HG02798 (cell line): ENCODE measurements at regions not wholly inside any gene's neighbourhood (a gene's known extent, or its start where the extent isn't known, plus 50 kb on each side); places are given as distances from the start of the nearest gene placed in this dataset.
"Not testable (repeated sequence)": the region's sequence is repeated elsewhere in the genome, so short reads cannot be mapped to it uniquely, and the experiment has no call there.

ENCODE experiments used
- ATAC-seq: cut with Tn5 transposase; IDR thresholded peaks from one replicate; pipeline ENCODE4 v1.9.1; 2021; ENCODE audit warnings: mild to moderate bottlenecking; ENCODE audit not compliant: unreplicated experiment, poor library complexity

DNA sequence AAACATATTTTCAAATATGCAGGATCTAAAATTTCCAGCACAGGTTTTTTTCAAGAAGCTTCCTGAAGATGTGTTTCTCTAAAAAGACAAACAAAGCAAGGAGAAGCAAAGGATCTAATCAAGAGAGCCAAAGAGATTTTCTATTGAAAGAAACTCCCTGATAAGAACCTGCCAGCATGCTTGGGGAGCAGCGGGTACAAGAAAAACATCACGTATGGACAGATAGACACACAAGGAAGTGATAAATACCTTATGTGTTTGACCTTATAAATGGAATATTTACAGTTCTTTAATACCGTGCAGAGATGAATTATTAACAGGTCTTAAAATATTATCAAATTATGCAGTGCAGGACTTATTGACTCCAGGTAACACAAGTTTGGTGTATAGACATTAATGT, 562.1 kb downstream of the DACH1 start:
- no peak for ATAC-seq

DNA sequence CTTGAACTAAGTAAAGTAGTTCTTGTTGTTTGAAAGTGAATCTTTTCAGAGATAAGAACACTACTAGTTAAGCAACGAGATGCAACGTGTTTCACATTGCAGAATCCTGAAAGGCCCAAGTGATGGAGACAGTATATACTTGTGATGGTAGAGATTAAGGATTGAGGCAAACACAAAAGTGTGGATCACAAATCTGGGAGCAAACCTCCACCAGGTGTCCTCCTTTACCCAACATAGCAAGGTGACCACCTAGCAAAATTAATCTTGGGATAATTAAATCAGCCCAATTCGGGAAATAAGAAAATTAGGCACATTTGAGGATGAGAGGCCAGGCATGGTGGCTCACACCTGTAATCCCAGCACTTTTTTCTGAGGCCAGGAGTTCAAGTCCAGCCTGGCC, 563.9 kb downstream of the DACH1 start:
- ATAC-seq: no peak

DNA sequence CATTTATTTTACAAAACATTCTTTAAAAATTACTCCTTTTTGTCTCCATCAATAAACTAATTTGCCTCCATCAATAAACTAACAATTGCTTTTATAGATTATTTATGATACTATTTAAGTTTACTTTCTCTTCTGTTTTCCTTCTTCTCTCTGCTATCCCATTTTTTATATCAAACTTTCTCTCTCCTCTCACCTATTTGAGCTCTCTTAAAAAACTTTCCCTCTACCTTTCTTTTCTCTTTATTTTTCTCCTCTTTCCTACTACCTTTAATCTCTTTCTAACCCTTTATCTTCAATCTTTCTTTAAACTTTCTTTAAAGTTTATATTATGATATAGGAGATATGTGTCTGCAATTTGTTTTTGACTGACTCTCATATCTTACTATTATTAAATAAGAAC, 566.4 kb downstream of the DACH1 start:
- no peak for ATAC-seq

DNA sequence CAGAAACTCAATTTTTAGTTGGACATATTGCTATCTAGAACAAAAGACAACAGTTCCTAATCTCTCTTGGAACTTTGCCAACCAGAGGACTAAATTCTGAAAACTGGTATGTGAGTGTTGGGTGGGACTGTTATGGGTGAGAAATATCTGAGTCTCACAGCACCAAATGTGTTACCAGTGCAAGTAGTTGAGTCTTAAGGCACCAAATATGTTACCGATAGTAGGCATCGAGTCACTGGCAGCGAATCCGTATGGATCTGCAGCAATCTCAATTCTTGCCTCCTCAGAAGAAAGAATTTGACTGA, 575.2 kb downstream of the DACH1 start:
- peak; percentile 8 for ATAC-seq

DNA sequence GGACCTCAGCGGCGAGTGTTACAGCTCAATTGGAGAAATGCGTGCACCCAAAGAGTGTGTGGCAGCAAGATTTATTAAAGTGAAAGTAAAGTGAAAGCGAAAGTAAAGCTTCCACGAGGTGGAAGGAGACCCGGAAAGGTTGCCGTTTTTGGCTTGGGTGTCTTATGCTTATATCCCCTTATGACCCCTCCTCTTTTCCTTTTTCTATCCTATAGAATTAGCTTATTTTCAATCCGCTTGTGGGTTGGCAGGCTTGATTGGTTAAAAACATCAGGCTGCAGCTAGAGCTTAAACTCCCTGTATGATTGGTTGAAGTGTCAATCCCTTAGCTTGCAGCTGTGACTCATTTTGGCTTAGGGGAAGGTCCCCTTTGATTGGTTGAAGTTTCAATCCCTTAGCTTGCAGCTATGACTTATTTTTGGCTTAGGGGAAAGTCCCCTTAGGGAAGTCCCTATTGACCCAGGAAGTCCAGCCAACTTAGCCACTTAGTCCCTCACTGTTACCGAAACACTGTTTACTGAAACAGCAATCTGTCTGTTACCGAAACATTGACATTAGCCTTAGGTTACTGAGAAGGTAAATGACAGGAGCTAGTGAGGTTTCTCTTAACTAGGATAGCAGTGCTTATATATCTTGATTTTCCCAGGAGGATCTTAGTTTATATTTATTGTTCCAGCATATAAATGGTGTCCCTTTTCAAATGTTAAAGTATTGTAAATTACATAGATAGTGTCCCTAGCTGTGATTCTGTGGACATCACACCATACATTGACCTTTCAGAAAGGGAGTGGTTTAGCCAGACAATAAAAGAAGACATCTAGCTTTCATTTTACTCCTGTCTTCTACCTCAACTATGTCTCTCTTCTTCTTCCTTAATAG, 575.8 kb downstream of the DACH1 start:
- ATAC-seq: peak; percentile 95

DNA sequence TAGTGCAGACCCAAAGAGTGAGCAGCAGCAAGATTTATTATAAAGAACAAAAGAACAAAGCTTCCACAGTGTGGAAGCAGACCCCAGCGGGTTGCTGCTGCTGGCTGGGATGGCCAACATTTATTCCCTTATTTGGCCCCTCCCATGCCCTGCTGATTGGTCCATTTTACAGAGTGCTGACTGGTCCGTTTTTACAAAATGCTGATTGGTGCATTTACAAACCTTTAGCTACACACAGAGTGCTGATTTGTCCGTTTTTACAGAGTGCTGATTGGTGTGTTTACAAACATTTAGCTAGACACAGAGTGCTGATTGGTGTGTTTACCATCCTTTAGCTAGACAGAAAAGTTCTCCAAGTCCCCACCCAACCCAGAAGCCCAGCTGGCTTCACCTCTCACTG, 577.0 kb downstream of the DACH1 start:
- not testable (repeated sequence) for ATAC-seq

DNA sequence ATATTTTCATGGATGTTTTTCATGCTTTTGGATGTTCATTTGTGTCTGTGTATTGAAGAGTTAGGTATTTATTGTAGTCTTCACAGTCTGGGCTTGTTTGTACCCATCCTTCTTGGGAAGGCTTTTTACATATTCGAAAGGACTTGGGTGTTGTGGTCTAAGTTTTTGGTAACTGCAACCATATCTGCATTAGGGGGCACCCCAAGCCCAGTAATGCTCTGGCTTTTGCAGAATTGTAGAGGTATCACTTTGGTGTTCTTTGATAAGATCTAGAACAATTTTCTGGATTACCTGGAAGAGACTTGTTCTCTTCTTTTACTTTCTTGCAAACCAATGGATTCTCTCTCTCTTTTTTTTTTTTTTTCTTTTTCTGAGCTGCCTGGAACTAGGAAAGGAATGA, 581.3 kb downstream of the DACH1 start:
- peak; percentile 75 for ATAC-seq

DNA sequence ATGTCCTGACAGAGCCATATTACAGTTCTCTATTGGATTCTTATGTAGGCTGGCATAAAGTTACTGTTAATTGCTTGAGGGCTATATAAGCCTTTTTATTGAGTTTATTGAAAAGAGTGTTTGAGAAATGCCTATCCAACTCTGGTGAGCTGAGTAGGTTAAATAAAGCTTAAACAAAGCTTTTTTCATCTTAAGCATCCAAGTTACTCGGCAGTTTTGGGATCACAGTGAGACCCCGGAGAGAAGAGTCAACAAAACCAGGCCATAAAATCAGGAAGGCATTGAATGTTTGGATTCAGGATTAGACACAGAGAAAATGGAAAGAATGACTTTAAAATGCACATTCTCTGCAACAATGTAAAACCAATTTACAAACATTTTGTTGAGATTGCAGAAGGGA, 588.5 kb downstream of the DACH1 start:
- no peak for ATAC-seq

DNA sequence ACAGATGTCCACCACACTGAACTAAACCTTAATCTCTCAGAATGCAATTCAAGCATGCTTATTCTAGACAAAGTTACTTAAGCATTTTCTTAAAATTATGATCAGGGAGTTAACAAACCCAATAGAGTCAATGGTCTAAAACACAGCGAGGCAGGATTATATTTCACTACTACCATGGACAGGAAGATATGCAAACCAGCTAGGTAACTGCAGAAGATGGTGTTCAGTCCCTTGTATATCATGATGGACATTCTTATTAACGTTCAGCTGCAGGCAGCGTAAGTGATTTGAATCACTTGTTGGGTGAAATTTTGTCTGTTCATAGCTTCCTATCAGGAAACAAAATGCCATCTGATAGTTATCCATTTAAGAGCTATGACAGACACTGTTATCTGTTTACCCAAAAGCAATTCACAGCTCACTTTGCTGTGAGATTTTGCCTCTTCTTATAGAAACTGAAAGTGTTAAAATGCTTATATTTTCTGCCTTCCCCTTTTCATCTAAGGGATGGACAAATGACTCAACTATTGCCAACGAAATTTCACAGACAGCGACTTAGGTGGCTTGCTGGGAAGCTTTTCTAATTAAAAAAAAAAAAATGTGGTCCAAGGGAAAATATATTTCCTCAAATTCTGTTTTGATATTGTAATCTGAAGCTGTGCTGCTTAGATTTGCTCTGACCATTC, 591.9 kb downstream of the DACH1 start:
- peak; percentile 90 for ATAC-seq

DNA sequence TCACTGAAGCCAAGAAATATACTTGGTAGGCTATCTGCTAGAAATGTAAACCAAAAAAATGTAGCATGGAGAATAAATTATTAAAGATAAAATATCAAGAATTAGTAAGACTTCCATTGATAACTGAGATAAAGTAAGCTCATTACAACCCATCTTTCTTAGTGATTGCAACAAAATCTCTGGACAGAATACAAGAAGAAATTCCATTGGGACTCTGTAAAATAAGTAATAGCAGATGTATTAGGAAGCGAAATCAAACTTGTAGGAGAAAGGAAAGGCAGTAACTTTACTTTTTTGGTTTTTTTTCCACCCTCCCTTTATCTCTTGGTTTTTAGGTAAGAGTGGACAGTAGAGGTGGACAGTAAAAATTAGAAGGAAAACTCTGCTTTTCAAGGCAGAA, 605.7 kb downstream of the DACH1 start:
- no peak for ATAC-seq

DNA sequence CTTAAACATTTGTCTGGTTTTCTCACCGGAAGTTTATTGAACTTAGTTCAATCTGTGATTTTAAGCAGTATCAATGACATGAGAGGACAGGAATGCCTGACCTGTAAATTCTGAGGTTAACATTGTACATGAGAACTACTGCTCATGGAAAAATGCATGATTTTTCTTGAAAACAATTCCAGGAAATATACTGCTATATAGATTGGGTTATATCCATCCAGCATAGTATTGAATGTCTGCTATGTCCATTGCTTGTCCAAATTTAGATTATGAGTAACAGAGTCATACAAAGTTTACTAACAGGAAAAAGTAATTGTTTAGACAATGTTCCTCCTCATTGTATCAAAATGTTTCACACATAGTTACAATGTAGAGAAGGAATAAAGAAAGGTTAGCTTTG, 606.8 kb downstream of the DACH1 start:
- ATAC-seq: no peak

DNA sequence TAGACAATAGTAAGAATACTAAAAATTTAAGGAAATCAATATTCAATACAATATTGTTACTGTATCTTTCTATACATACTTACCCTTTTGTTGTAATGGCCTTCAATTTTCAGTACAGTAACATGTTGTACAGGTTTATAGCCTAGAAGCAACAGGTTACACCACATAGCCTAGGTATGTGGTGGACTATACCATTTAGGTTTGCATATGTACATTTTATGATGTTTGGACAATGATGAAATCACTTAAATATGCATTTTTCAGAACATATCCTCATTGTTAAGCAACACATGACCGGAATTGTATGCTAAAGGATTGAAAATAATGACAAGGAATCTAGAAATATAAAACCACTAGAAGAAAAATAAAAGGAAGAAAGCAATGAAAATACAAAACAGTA, 611.4 kb downstream of the DACH1 start:
- no peak for ATAC-seq

DNA sequence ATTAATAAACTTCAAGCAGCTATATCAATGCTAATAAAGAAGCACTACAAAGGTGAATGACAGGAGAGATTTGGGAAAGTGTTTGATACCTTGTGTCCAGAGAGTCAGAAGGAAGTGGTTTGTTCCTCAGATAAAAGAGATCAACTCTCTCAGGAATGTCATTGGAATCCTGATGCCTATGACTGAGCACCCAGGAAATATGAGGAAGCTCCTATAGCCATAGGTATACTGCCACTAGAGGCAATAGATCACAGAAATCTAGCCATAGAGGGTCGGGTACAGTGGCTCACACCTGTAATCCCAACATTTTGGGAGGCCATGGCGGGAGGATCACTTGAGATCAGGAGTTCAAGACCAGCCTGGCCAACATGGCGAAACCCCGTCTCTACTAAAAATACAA, 612.6 kb downstream of the DACH1 start:
- ATAC-seq: no peak

DNA sequence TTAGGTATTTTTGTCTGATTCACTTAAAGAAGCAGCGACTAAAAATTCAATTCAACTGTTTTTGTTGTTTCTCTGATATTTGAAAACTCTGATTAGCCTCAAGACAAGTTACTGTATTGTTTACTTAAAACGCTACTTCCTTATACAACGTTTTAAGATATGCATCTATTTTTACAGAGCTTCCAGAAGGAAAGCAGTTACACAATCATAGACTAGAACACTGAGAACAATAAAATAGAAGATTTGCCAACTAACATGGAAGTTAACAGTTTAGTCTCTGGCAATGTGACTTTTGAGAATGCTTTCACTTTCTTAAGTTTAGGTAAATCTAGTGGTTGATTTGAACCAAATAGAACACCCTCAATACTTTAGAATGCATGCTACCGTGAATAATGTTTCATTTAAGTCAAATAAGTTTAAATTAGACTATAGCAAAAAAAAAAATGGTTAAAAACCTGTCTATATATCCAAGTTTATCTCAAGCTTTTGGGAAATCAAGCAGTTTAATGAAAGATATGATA, 614.8 kb downstream of the DACH1 start:
- ATAC-seq: no peak

DNA sequence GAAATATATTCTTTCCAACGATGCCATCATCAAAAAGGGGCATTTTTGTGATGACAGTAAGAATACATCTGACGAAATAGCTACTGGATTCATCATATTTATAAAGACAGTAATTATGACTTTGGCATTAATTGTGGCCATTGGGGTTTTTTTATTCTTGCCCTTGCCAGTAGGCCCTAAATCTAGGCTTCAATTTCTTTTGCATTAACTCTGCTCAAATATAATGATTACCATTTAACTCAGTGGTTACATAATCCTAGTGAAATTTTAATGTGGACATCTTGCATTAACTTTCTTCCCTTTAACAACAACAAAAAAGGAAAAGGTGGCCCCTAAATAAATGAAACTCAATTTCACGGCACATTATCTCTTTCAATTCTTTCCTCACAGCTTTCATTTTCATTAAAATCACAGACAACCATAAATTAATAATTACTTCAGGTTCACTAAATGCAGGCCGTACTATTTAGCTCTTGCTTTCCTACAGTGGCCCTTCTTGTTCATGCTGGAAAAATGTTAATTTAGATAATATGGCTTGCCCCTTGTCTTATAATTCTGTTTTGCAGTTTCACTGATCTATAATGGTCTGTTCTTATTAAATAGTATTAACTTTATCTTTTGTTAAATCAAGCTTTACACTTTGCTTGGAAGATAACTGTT, 615.6 kb downstream of the DACH1 start:
- ATAC-seq: no peak

DNA sequence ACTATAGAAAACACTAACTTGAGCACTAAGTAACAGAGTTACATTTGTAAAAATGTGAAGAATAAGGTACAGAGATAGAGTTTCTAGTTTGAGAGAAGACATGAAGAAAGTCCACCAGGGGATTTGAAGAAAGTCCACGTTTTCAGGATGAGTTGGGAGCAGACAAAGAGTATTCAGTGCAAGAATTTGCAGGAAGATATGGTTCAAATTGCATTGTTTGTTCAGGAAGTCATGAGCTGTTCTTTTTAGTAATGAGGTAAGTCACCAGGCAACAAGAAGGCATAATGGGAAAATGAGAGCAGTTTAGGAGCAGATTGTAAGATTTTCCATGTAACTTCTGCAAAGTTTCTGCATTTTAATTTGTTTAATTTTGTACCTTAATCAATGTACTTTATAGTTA, 618.0 kb downstream of the DACH1 start:
- no peak for ATAC-seq

DNA sequence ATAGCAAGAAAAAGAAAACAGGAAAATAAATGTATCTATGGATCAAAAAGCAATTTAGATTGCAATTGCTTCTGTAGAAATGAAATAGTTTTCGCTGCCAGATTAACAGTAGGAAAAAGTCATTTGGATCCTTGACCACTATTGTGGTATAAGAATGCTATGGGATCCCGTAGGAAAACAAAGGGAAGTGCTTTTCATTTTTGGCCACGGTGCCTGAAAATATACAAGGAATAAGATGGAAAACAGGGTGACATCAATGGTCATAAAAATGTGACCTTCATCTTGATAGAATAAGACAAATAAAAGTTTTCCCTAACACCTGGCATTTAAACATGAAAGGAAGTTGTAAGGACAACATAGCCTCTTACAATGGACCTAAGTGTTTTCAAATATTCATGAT, 622.8 kb downstream of the DACH1 start:
- no peak for ATAC-seq

DNA sequence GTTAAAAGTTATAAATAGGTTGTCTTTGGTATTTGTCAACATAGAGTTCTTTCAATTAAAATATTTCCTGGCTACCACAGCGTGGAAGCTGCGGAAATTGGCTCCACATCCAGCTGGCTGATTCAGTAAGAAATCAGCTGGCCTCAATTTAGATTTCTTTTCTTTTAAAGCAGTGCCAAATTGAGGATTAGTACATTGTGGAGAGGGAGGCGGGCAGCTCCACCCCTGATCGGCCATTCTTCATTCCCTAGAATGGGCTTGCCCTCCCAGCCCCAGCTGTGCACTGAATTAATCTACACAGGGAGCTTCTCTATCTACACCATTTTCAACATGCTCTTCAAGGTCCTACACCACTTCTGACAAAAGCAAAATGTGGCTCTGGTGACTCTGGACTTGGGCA, 624.8 kb downstream of the DACH1 start:
- ATAC-seq: no peak

DNA sequence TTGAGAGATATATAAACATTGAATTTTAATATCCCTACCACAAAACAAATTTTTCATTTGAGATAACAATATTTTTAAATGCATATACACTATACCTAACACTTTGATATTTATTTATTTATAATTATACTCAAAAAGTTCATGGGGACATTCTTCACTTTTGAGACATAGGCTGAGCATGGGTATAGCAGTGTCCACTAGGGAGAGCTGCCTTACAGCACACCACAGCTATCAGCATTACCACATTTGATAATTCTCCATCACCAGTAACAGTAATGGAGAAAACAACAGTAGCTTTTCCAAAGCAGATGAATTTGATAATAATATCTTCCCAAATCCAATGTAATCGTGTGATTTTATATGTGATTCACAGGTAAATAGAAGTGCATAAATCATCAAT, 626.1 kb downstream of the DACH1 start:
- peak; percentile 57 for ATAC-seq

DNA sequence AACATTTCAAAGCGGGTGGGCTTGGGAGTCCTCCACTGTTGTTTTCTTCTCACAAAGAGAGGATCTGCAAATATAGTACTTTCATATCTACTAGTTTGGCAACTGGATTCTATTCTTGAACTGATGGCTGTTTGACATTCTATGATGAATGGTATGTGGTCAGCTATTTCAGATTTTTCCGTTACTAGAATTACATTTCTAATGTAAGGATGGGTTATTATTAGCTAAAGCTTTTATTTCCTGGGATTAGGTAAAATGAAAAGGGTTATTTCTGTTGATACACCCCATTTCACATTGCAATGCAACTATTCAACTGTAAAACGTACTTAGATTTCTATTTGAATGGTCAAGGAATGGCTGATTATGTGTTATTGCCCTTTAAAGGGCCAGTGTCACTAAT, 629.7 kb downstream of the DACH1 start:
- ATAC-seq: no peak

DNA sequence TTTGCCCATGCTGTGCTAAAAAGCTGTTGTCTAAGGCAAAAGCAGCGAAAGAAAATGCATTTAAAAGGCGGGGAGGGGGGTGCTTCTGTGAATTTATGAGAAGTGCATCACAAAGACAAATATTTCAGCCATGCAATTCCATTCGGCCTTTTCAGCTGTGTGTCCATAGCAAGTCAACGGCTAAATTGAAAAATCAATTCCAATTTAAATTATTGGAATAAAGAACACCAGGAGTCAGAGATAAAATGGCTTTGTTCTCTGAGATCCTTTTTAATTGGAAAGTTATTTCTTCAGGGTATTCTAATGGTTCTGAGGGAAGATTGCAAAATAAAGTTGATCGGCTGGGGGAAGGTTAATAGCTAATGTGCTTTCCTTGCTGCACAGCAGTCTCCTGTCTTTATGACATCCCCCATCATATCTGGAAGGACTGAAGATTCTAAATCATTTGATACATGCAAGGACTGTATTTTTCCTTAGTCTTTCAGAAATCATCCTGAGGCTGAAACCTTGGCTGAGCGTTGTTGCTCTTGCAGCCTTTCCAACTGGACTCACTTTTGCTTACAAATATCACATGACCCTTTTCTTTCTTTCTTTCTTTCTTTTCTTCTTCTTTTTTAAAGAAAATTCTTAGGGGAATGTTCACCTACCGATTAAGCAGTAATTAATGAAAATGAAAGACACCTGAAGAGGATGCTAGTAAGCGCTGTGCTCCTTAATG, 647.1 kb downstream of the DACH1 start:
- no peak for ATAC-seq
